ENCODE measurements at regions not wholly inside any gene's neighbourhood (a gene's known extent, or its start where the extent isn't known, plus 50 kb on each side); places are given as distances from the start of the nearest gene placed in this dataset.
"Not testable (repeated sequence)": the region's sequence is repeated elsewhere in the genome, so short reads cannot be mapped to it uniquely, and the experiment has no call there.

- not testable (repeated sequence) for TF ChIP-seq CTCF, POLR2A (IDR thresholded peaks at IDR 0.05)
Measured at GRCh38 chr2:111378348-111378747, 257.6 kb downstream of the BCL2L11 start.

All from sigmoid colon (tissue), 3 donors.